H9 (cell line): ENCODE measurements at regions not wholly inside any gene's neighbourhood (a gene's known extent, or its start where the extent isn't known, plus 50 kb on each side); places are given as distances from the start of the nearest gene placed in this dataset.

Experiments
- DNase-seq: peaks from one replicate; pipeline ENCODE4 v3.0.0-alpha.2; 2017
- H2AFZ ChIP-seq: one replicate; pipeline ENCODE4 v1.6.1; 2013; ENCODE audit warnings: mild to moderate bottlenecking, low read length, control low read depth, moderate library complexity
- H2AK5ac ChIP-seq: 2 replicates; pipeline ENCODE4 v1.6.1; 2013; ENCODE audit warnings: low read length, control low read depth, mixed read lengths; ENCODE audit not compliant: insufficient read length
- H2BK120ac ChIP-seq: one replicate; pipeline ENCODE4 v1.6.1; 2013; ENCODE audit warnings: low read depth, mild to moderate bottlenecking, low read length, control low read depth, inconsistent platforms; ENCODE audit not compliant: poor library complexity, severe bottlenecking
- H2BK12ac ChIP-seq: 2 replicates; pipeline ENCODE4 v1.6.1; 2013; ENCODE audit warnings: low read length, control low read depth, mixed read lengths, low read depth; ENCODE audit not compliant: insufficient read length
- H2BK15ac ChIP-seq: 2 replicates; pipeline ENCODE4 v1.6.1; 2013; ENCODE audit warnings: low read depth, low read length, control low read depth
- H2BK20ac ChIP-seq: one replicate; pipeline ENCODE4 v1.6.1; 2013; ENCODE audit warnings: low read depth, mild to moderate bottlenecking, low read length, control low read depth, inconsistent platforms; ENCODE audit not compliant: poor library complexity, severe bottlenecking
- H2BK5ac ChIP-seq: 2 replicates; pipeline ENCODE4 v1.6.1; 2013; ENCODE audit warnings: low read length, control low read depth, mixed read lengths; ENCODE audit not compliant: insufficient read length
- H3K14ac ChIP-seq: 2 replicates; pipeline ENCODE4 v1.6.1; 2013; ENCODE audit warnings: low read length, control low read depth; ENCODE audit not compliant: insufficient read depth
- H3K18ac ChIP-seq: 2 replicates; pipeline ENCODE4 v1.6.1; 2013; ENCODE audit warnings: low read depth, mild to moderate bottlenecking, mixed read lengths, low read length, control low read depth; ENCODE audit not compliant: insufficient read length
- H3K23ac ChIP-seq: 2 replicates; pipeline ENCODE4 v1.6.1; 2013; ENCODE audit warnings: low read length, control low read depth, mixed read lengths, low read depth; ENCODE audit not compliant: insufficient read length
- H3K23me2 ChIP-seq: 2 replicates; pipeline ENCODE4 v1.6.1; 2013; ENCODE audit warnings: low read depth, mild to moderate bottlenecking, mixed read lengths, low read length, control low read depth; ENCODE audit not compliant: insufficient read length, poor library complexity, severe bottlenecking
- H3K27ac ChIP-seq: 2 replicates; pipeline ENCODE4 v1.5.1; 2013; ENCODE audit warnings: low read length, control low read depth, mixed read lengths, low read depth; ENCODE audit not compliant: insufficient read length
- H3K27me3 ChIP-seq: 2 replicates; pipeline ENCODE4 v1.6.1; 2013; ENCODE audit warnings: low read length, control low read depth, inconsistent platforms; ENCODE audit not compliant: insufficient read depth
- H3K4ac ChIP-seq: 2 replicates; pipeline ENCODE4 v1.6.1; 2013; ENCODE audit warnings: low read depth, mild to moderate bottlenecking, control low read depth, inconsistent platforms, low read length, moderate library complexity
- H3K4me1 ChIP-seq: 2 replicates; pipeline ENCODE4 v1.6.1; 2013; ENCODE audit warnings: low read length, control low read depth, inconsistent platforms; ENCODE audit not compliant: insufficient read depth
- H3K4me2 ChIP-seq: 2 replicates; pipeline ENCODE4 v1.6.1; 2013; ENCODE audit warnings: low read length, control low read depth, mixed read lengths; ENCODE audit not compliant: insufficient read length, insufficient read depth
- H3K56ac ChIP-seq: 2 replicates; pipeline ENCODE4 v1.6.1; 2013; ENCODE audit warnings: low read depth, mild to moderate bottlenecking, mixed read lengths, low read length, control low read depth; ENCODE audit not compliant: insufficient read length
- H3K79me1 ChIP-seq: 2 replicates; pipeline ENCODE4 v1.6.1; 2013; ENCODE audit warnings: low read depth, mild to moderate bottlenecking, moderate library complexity, low read length, control low read depth, inconsistent platforms; ENCODE audit not compliant: insufficient read depth, poor library complexity, severe bottlenecking
- H3K79me2 ChIP-seq: 2 replicates; pipeline ENCODE4 v1.6.1; 2013; ENCODE audit warnings: low read length, control low read depth, inconsistent platforms; ENCODE audit not compliant: insufficient read depth
- H3K9ac ChIP-seq: 2 replicates; pipeline ENCODE4 v1.6.1; 2013; ENCODE audit warnings: low read length, control low read depth, mixed read lengths; ENCODE audit not compliant: insufficient read length; ENCODE audit errors: extremely low read depth
- H3K9me3 ChIP-seq: one replicate; pipeline ENCODE4 v1.6.1; 2013; ENCODE audit warnings: low read depth, low read length, inconsistent platforms; ENCODE audit not compliant: control insufficient read depth
- H3T11ph ChIP-seq: one replicate; pipeline ENCODE4 v1.6.1; 2013; ENCODE audit warnings: mild to moderate bottlenecking, low read length, control low read depth, inconsistent platforms
- H4K20me1 ChIP-seq: one replicate; pipeline ENCODE4 v1.6.1; 2013; ENCODE audit not compliant: control insufficient read depth, insufficient read length, insufficient read depth
- H4K5ac ChIP-seq: 2 replicates; pipeline ENCODE4 v1.6.1; 2013; ENCODE audit warnings: low read depth, mild to moderate bottlenecking, mixed read lengths, low read length, control low read depth; ENCODE audit not compliant: insufficient read length
- H4K8ac ChIP-seq: replicated peaks from 2 replicates; pipeline ENCODE4 v1.6.1; 2013; ENCODE audit warnings: low read length, control low read depth, mixed read lengths, low read depth; ENCODE audit not compliant: insufficient read length
- H4K91ac ChIP-seq: 2 replicates; pipeline ENCODE4 v1.6.1; 2013; ENCODE audit warnings: low read depth, mild to moderate bottlenecking, moderate library complexity, mixed read lengths, low read length, control low read depth; ENCODE audit not compliant: insufficient read length
- H3K27ac Mint-ChIP-seq, 3 experiments: 2 replicates in 2 of 3; 3 replicates in 1 of 3; pipeline ENCODE4 v1.8.0; 2020 to 2021; ENCODE audit warnings: mixed read lengths in 3 of 3, mild to moderate bottlenecking in 1 of 3, moderate library complexity in 1 of 3
- H3K27me3 Mint-ChIP-seq: 2 replicates; pipeline ENCODE4 v1.8.0; 2021; ENCODE audit warnings: low read depth, mild to moderate bottlenecking, moderate library complexity, mixed read lengths
- H3K36me3 Mint-ChIP-seq, 3 experiments: 2 replicates in 2 of 3; 3 replicates in 1 of 3; pipeline ENCODE4 v1.8.0; 2020 to 2021; ENCODE audit warnings: low read depth in 3 of 3, mixed read lengths in 3 of 3; ENCODE audit not compliant: insufficient read depth in 1 of 3
- H3K4me1 Mint-ChIP-seq, 2 experiments: 2 replicates each; pipeline ENCODE4 v1.8.0; 2020; ENCODE audit warnings: mixed read lengths in 2 of 2
- H3K4me3 Mint-ChIP-seq, 2 experiments: 2 replicates in 1 of 2; 3 replicates in 1 of 2; pipeline ENCODE4 v1.8.0; 2020 to 2021; ENCODE audit warnings: mild to moderate bottlenecking in 2 of 2, mixed read lengths in 2 of 2, moderate library complexity in 1 of 2
- H3K9me3 Mint-ChIP-seq, 2 experiments: 2 replicates in 1 of 2; 3 replicates in 1 of 2; pipeline ENCODE4 v1.8.0; 2020; ENCODE audit warnings: mild to moderate bottlenecking in 2 of 2, mixed read lengths in 2 of 2, moderate library complexity in 1 of 2
- CTCF ChIP-seq: fragments of 200-600 bp; sonication (generic); conservative IDR thresholded peaks from 3 replicates; pipeline ENCODE4 v1.8.0; 2021; ENCODE audit warnings: antibody characterized with exemption, mild to moderate bottlenecking
- WGBS: extraction: QIAGEN DNeasy Blood & Tissue Kit; methylation state at CpG from one replicate; pipeline ENCODE4 v1.1.7; 2013; ENCODE audit warnings: missing lambda C conversion rate, low lambda C conversion rate, mixed read lengths; ENCODE audit not compliant: insufficient read length; ENCODE audit errors: extremely low coverage; 5-methylcytosine and 5-hydroxymethylcytosine counted together

- no peak overlapping the region for H3K56ac ChIP-seq
- no peak overlapping the region for H3K27ac Mint-ChIP-seq
- WGBS, result no CpG with 5 or more reads among the region's 2 CpGs
- DNase-seq, result no peak
- no peaks in the 10 kb centered on the region; the same call in 1 of the 2 replicates for H3K27me3 Mint-ChIP-seq
- H3K14ac ChIP-seq, result no peak overlapping the region
- H3K23me2 ChIP-seq, result no peaks in the 10 kb centered on the region
- no peak overlapping the region for H3K18ac ChIP-seq
- H3K27me3 ChIP-seq, result no peaks in the 10 kb centered on the region
- no peak overlapping the region for H3K4me3 Mint-ChIP-seq
- H3K23ac ChIP-seq, result no peak overlapping the region
- no peak overlapping the region for H3K27ac ChIP-seq
- H2AFZ ChIP-seq, result no peak overlapping the region
- no peak overlapping the region for H4K5ac ChIP-seq
- no peaks in the 10 kb centered on the region for H3K79me1 ChIP-seq
- H4K20me1 ChIP-seq, result no peaks in the 10 kb centered on the region
- no peak overlapping the region for H3K4me2 ChIP-seq
- H3K9me3 ChIP-seq, result no peaks in the 10 kb centered on the region
- peaks cover 6 to 11% of the 10 kb centered on the region in 2 experiments; a peak in 3 of 5 replicates for H3K9me3 Mint-ChIP-seq
- H2BK5ac ChIP-seq, result no peak overlapping the region
- H4K91ac ChIP-seq, result no peak overlapping the region
- H3K36me3 Mint-ChIP-seq, result no peaks in the 10 kb centered on the region
- no peak overlapping the region for H3T11ph ChIP-seq
- H2BK12ac ChIP-seq, result no peak overlapping the region
- H2BK20ac ChIP-seq, result no peak overlapping the region
- H2BK120ac ChIP-seq, result no peak overlapping the region
- no peaks in the 10 kb centered on the region for H3K79me2 ChIP-seq
- no peak overlapping the region for H2BK15ac ChIP-seq
- no peak overlapping the region for H4K8ac ChIP-seq
- peaks cover 2 to 4% of the 10 kb centered on the region in 2 experiments; a peak in 3 of 4 replicates for H3K4me1 Mint-ChIP-seq
- no peak overlapping the region for H3K4ac ChIP-seq
- H2AK5ac ChIP-seq, result no peak overlapping the region
- no peaks in the 10 kb centered on the region for H3K4me1 ChIP-seq
- TF ChIP-seq CTCF, result no peak
- no peak overlapping the region for H3K9ac ChIP-seq
Measured at GRCh38 chr5:3424946-3425345, 170.7 kb upstream of the IRX1 start.
